Mucosa of rectum (tissue), 2 donors: ENCODE measurements at regions not wholly inside any gene's neighbourhood (a gene's known extent, or its start where the extent isn't known, plus 50 kb on each side); places are given as distances from the start of the nearest gene placed in this dataset.
A peak's percentile ranks its signal among the peaks of the same experiment; 100 is the strongest.

Experiments
- H3K27ac ChIP-seq, 2 donors: one replicate each; pipeline ENCODE4 v1.7.0; 2013; ENCODE audit warnings: inconsistent platforms in 2 of 2, low read depth in 2 of 2, low read length in 2 of 2
- H3K27me3 ChIP-seq, 2 donors: one replicate each; pipeline ENCODE4 v1.7.0; 2013; ENCODE audit warnings: low read length in 2 of 2; ENCODE audit not compliant: control insufficient read depth in 2 of 2, insufficient read depth in 2 of 2
- H3K36me3 ChIP-seq, 2 donors: one replicate each; pipeline ENCODE4 v1.7.0; 2013; ENCODE audit warnings: low read length in 2 of 2; ENCODE audit not compliant: control insufficient read depth in 2 of 2, insufficient read depth in 2 of 2
- H3K4me1 ChIP-seq, 2 donors: one replicate each; pipeline ENCODE4 v1.7.0; 2013; ENCODE audit warnings: low read length in 2 of 2, mild to moderate bottlenecking in 1 of 2; ENCODE audit not compliant: control insufficient read depth in 2 of 2, insufficient read depth in 2 of 2
- H3K4me3 ChIP-seq, 2 donors: one replicate each; pipeline ENCODE4 v1.7.0; 2013; ENCODE audit warnings: low read length in 2 of 2
- H3K9ac ChIP-seq, 2 donors: one replicate each; pipeline ENCODE4 v1.7.0; 2013; ENCODE audit warnings: low read length in 2 of 2, low read depth in 1 of 2, mild to moderate bottlenecking in 1 of 2
- H3K9me3 ChIP-seq, 2 donors: one replicate each; pipeline ENCODE4 v1.7.0; 2013; ENCODE audit warnings: low read length in 2 of 2; ENCODE audit not compliant: control insufficient read depth in 2 of 2
- donor health status: healthy.
- donor health status: Normal muscosa, but diverticular disease.

GRCh38 chr22:27194096-27194748 is 536.8 kb downstream of the MIAT start:
- Histone ChIP-seq H3K9ac (no peak overlapping the region), H3K36me3 (no peaks in the 10 kb centered on the region), H3K9me3 (peaks cover 0 to 1% of the 10 kb centered on the region in 2 donors), H3K4me3 (no peak overlapping the region), H3K27me3 (peaks cover 0 to 2% of the 10 kb centered on the region in 2 donors), H3K4me1 (no peaks in the 10 kb centered on the region), H3K27ac (no peak overlapping the region)

GRCh38 chr22:27195094-27195493 is 537.7 kb downstream of the MIAT start:
- no peak overlapping the region for H3K4me3 ChIP-seq

GRCh38 chr22:27195494-27195893 is 538.1 kb downstream of the MIAT start:
- no peaks in the 10 kb centered on the region for H3K4me1 ChIP-seq
- H3K36me3 ChIP-seq: no peaks in the 10 kb centered on the region
- no peak overlapping the region for H3K4me3 ChIP-seq
- H3K9ac ChIP-seq: no peak overlapping the region
- peaks cover 0 to 1% of the 10 kb centered on the region in 2 donors for H3K9me3 ChIP-seq
- peaks cover 0 to 2% of the 10 kb centered on the region in 2 donors for H3K27me3 ChIP-seq
- H3K27ac ChIP-seq: peak overlapping the region in 1 of 2 donors; percentile 5

More at GRCh38 chr22:27195094-27195493, 537.7 kb downstream of the MIAT start:
- peak overlapping the region in 1 of 2 donors; percentile 5 for H3K27ac ChIP-seq
- peaks cover 0 to 2% of the 10 kb centered on the region in 2 donors for H3K27me3 ChIP-seq
- peaks cover 0 to 1% of the 10 kb centered on the region in 2 donors for H3K9me3 ChIP-seq
- no peaks in the 10 kb centered on the region for H3K36me3 ChIP-seq
- H3K9ac ChIP-seq: no peak overlapping the region
- H3K4me1 ChIP-seq: no peaks in the 10 kb centered on the region

- Histone ChIP-seq H3K9me3 (peaks cover 0 to 1% of the 10 kb centered on the region in 2 donors), H3K9ac (no peak overlapping the region), H3K27ac (no peak overlapping the region), H3K4me3 (no peak overlapping the region), H3K4me1 (no peaks in the 10 kb centered on the region), H3K36me3 (no peaks in the 10 kb centered on the region), H3K27me3 (peaks cover 0 to 2% of the 10 kb centered on the region in 2 donors)
Observed at GRCh38 chr22:27196606-27197005, 539.2 kb downstream of the MIAT start.

- H3K4me1 ChIP-seq: no peaks in the 10 kb centered on the region
- no peak overlapping the region for H3K4me3 ChIP-seq
- H3K9ac ChIP-seq: no peak overlapping the region
- H3K27ac ChIP-seq: no peak overlapping the region
- H3K9me3 ChIP-seq: peaks cover 0 to 1% of the 10 kb centered on the region in 2 donors
- no peaks in the 10 kb centered on the region for H3K36me3 ChIP-seq
- peaks cover 0 to 2% of the 10 kb centered on the region in 2 donors for H3K27me3 ChIP-seq
Observed at GRCh38 chr22:27197052-27197451, 539.7 kb downstream of the MIAT start.

GRCh38 chr22:27197618-27198017 is 540.2 kb downstream of the MIAT start:
- Histone ChIP-seq H3K4me3 (no peak overlapping the region), H3K27me3 (peaks cover 0 to 2% of the 10 kb centered on the region in 2 donors), H3K9me3 (peaks cover 0 to 1% of the 10 kb centered on the region in 2 donors), H3K4me1 (no peaks in the 10 kb centered on the region), H3K27ac (no peak overlapping the region), H3K9ac (no peak overlapping the region), H3K36me3 (no peaks in the 10 kb centered on the region)

GRCh38 chr22:27198518-27199035 is 541.2 kb downstream of the MIAT start:
- H3K9me3 ChIP-seq: peaks cover 0 to 1% of the 10 kb centered on the region in 2 donors
- no peak overlapping the region for H3K27ac ChIP-seq
- no peaks in the 10 kb centered on the region for H3K4me1 ChIP-seq
- no peak overlapping the region for H3K4me3 ChIP-seq
- peaks cover 0 to 5% of the 10 kb centered on the region in 2 donors for H3K27me3 ChIP-seq
- H3K36me3 ChIP-seq: no peaks in the 10 kb centered on the region
- H3K9ac ChIP-seq: no peak overlapping the region

GRCh38 chr22:27199354-27199753 is 542.0 kb downstream of the MIAT start:
- peaks cover 0 to 7% of the 10 kb centered on the region in 2 donors for H3K27me3 ChIP-seq

GRCh38 chr22:27201276-27201675 is 543.9 kb downstream of the MIAT start:
- peaks cover 0 to 7% of the 10 kb centered on the region in 2 donors for H3K27me3 ChIP-seq
- H3K4me3 ChIP-seq: no peak overlapping the region
- no peak overlapping the region for H3K27ac ChIP-seq
- H3K9me3 ChIP-seq: peaks cover 0 to 1% of the 10 kb centered on the region in 2 donors
- no peaks in the 10 kb centered on the region for H3K4me1 ChIP-seq
- no peaks in the 10 kb centered on the region for H3K36me3 ChIP-seq
- H3K9ac ChIP-seq: no peak overlapping the region

More at GRCh38 chr22:27199354-27199753, 542.0 kb downstream of the MIAT start:
- Histone ChIP-seq H3K4me1 (no peaks in the 10 kb centered on the region), H3K9me3 (peaks cover 0 to 1% of the 10 kb centered on the region in 2 donors), H3K4me3 (no peak overlapping the region), H3K27ac (no peak overlapping the region), H3K9ac (no peak overlapping the region), H3K36me3 (no peaks in the 10 kb centered on the region)

GRCh38 chr22:27201741-27202140 is 544.4 kb downstream of the MIAT start:
- Histone ChIP-seq H3K9me3 (peaks cover 0 to 1% of the 10 kb centered on the region in 2 donors), H3K27ac (no peak overlapping the region), H3K4me3 (no peak overlapping the region), H3K27me3 (peaks cover 0 to 7% of the 10 kb centered on the region in 2 donors), H3K36me3 (no peaks in the 10 kb centered on the region), H3K4me1 (no peaks in the 10 kb centered on the region), H3K9ac (no peak overlapping the region)
